Breast epithelium (tissue), 4 donors: ENCODE measurements at regions not wholly inside any gene's neighbourhood (a gene's known extent, or its start where the extent isn't known, plus 50 kb on each side); places are given as distances from the start of the nearest gene placed in this dataset.

ENCODE experiments used
- DNase-seq, 2 donors: peaks; one replicate each; pipeline ENCODE4 v3.0.0-alpha.2; 2019; ENCODE audit warnings: low spot score in 2 of 2
- H3K27ac ChIP-seq, 2 donors: fragments of 200-600 bp; sonication (generic) in 1 of 2; one replicate each; pipeline ENCODE4 v1.5.1; 2016 to 2019; ENCODE audit warnings: mild to moderate bottlenecking in 1 of 2
- H3K27me3 ChIP-seq, 2 donors: fragments of 200-600 bp; sonication (generic) in 1 of 2; one replicate each; pipeline versions ENCODE4 v1.5.1 to v1.6.0; 2017 to 2019; ENCODE audit warnings: control low read depth in 1 of 2, mild to moderate bottlenecking in 1 of 2
- H3K36me3 ChIP-seq: fragments of 200-600 bp; one replicate; pipeline ENCODE4 v1.5.1; 2019
- H3K4me1 ChIP-seq, 2 donors: fragments of 200-600 bp; sonication (generic); one replicate each; pipeline ENCODE4 v1.5.1; 2016 to 2019; ENCODE audit warnings: control low read depth in 1 of 2
- H3K4me3 ChIP-seq, 3 donors: fragments of 200-600 bp; sonication (generic); 1 replicate in 2 of 3; 2 replicates in 1 of 3; pipeline ENCODE4 v1.5.1; 2016 to 2019; ENCODE audit warnings: mild to moderate bottlenecking in 3 of 3, moderate library complexity in 2 of 3
- H3K9me3 ChIP-seq, 2 donors: fragments of 200-600 bp; sonication (generic) in 1 of 2; one replicate each; pipeline ENCODE4 v1.5.1; 2016 to 2019; ENCODE audit warnings: control low read depth in 1 of 2
- POLR2A ChIP-seq: fragments of 450-650 bp; IDR thresholded peaks from one replicate; pipeline ENCODE4 v1.6.1; 2016; ENCODE audit warnings: antibody characterized with exemption, mild to moderate bottlenecking, moderate library complexity
- POLR2AphosphoS5 ChIP-seq, 3 donors: sonication (generic); formaldehyde crosslinking; IDR thresholded peaks; one replicate each; pipeline ENCODE4 v1.6.1; 2017; ENCODE audit warnings: antibody characterized with exemption in 3 of 3
- intact Hi-C: fragments of 100-400 bp; cut with DNase I; formaldehyde crosslinking; loops from one replicate; pipeline ENCODE4 v1.15.1; 2023; ENCODE audit warnings: low total_unique reads
- TF ChIP-seq, protein P1 (sequence below), 3 donors: fragments of 450-650 bp; IDR thresholded peaks; one replicate each; pipeline ENCODE4 v1.5.1; 2016 to 2017; ENCODE audit warnings: antibody characterized with exemption in 3 of 3, mild to moderate bottlenecking in 3 of 3, moderate library complexity in 3 of 3

DNA sequence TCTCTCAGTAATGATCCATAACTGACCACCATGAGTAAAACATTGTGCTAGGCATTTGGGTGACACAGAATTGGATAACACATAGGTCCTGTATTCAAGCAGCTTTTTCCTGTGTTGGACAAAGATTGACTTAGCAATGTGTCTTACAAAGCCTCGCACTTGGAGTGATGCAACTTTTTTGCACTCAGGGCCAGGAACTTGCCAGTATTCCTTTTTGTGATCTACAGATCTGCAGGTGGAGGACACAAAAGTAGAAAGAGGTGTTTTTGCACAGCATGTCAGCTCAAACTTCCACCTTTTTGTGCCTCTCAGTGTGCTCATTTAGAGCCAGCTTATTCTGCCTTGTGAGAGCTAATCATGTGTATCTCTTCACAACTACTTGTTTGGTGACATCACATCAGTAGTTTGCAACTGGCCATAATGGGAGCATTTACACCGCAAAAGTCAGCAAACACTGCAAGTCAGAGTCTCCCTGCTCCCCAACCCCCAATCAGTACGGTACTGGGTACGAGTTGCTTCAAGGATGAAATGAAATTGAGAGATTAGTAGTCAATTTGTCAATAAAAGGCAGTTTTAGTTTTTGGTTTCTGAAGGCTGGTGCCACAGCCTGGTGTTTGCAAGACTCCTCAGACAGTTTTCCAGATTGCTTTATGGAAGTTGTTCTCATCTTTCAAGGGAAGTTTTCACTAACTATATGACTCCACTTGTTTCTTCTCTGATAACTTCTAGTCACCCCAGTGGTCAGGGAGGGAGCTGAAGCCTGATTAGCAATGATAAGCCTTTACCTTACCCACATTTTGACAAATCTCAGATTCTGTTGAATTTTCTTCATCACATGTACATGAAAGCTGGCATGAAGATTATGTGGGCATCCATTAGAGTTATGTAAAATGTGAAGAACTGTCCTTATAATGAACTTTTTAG, 149.1 kb downstream of the PDCD6IP start:
- H3K27ac ChIP-seq = no peak overlapping the region
- intact Hi-C loops = no loop called here
- H3K36me3 ChIP-seq = no peaks in the 10 kb centered on the region
- DNase-seq = no peak
- H3K27me3 ChIP-seq = no peaks in the 10 kb centered on the region
- H3K4me3 ChIP-seq = no peak overlapping the region
- TF ChIP-seq, protein P1, sequence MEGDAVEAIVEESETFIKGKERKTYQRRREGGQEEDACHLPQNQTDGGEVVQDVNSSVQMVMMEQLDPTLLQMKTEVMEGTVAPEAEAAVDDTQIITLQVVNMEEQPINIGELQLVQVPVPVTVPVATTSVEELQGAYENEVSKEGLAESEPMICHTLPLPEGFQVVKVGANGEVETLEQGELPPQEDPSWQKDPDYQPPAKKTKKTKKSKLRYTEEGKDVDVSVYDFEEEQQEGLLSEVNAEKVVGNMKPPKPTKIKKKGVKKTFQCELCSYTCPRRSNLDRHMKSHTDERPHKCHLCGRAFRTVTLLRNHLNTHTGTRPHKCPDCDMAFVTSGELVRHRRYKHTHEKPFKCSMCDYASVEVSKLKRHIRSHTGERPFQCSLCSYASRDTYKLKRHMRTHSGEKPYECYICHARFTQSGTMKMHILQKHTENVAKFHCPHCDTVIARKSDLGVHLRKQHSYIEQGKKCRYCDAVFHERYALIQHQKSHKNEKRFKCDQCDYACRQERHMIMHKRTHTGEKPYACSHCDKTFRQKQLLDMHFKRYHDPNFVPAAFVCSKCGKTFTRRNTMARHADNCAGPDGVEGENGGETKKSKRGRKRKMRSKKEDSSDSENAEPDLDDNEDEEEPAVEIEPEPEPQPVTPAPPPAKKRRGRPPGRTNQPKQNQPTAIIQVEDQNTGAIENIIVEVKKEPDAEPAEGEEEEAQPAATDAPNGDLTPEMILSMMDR (IDR thresholded peaks at IDR 0.05) = no peak
- TF ChIP-seq POLR2A (no peak), POLR2AphosphoS5 (IDR thresholded peaks at IDR 0.05) (no peak)
- H3K9me3 ChIP-seq = no peaks in the 10 kb centered on the region
- H3K4me1 ChIP-seq = no peaks in the 10 kb centered on the region

- Histone ChIP-seq H3K36me3 (no peaks in the 10 kb centered on the region), H3K27ac (no peak overlapping the region), H3K27me3 (no peaks in the 10 kb centered on the region), H3K4me3 (no peak overlapping the region), H3K4me1 (no peaks in the 10 kb centered on the region), H3K9me3 (no peaks in the 10 kb centered on the region)
- intact Hi-C loops = no loop called here
- DNase-seq = no peak
- TF ChIP-seq, protein P1 (IDR thresholded peaks at IDR 0.05) = no peak
- no peak for TF ChIP-seq POLR2A
- no peak for TF ChIP-seq POLR2AphosphoS5 (IDR thresholded peaks at IDR 0.05)
Observed at GRCh38 chr3:33949074-33949473, 150.6 kb downstream of the PDCD6IP start.

DNA sequence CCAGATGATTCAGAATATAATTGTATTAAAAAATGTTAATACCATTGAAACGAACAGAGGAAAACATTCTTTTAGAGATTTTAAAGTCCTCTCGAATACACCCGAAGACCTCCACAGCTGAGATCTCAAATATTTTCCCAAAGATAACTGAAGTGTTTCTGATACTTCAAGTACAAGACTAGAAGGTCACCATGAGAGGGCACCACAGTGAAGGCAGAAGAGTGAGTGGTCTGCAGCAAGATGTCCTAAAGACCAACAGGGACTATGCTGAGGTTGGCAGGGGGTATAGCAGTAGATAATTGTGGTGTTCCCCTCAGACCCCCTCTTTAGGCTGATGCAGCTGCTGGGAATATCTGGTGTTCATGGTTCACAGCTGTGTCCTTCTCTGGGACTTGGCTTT, 156.5 kb downstream of the PDCD6IP start:
- H3K27ac ChIP-seq = no peak overlapping the region
- H3K9me3 ChIP-seq = no peaks in the 10 kb centered on the region
- TF ChIP-seq, protein P1 (IDR thresholded peaks at IDR 0.05) = no peak
- TF ChIP-seq POLR2AphosphoS5 (IDR thresholded peaks at IDR 0.05) (no peak), POLR2A (no peak)
- no peak for DNase-seq
- no peak overlapping the region for H3K4me3 ChIP-seq
- intact Hi-C loops = no loop called here
- no peaks in the 10 kb centered on the region for H3K36me3 ChIP-seq
- no peaks in the 10 kb centered on the region for H3K27me3 ChIP-seq
- no peaks in the 10 kb centered on the region for H3K4me1 ChIP-seq

DNA sequence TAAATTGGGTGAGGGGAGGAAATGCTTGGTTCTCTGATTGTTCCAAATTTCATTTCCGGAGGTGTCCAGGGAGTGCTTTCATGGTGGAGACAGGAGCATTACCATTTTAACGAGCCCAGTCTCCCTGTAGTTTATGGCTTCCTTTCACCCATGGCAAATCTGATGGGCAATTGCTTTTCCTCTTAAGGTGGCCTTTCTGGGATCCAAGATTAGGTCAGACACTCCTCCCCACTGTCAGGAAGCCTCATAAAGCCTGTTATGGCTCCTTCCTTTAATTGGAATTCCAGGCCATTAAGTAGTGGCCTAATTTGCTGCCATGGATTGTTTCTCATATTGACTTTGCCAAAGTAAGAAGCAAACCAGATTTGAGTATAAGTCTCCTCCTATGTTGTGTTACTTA, 157.8 kb downstream of the PDCD6IP start:
- no peak overlapping the region for H3K4me3 ChIP-seq
- no peaks in the 10 kb centered on the region for H3K9me3 ChIP-seq
- TF ChIP-seq, protein P1 (IDR thresholded peaks at IDR 0.05) = no peak
- TF ChIP-seq POLR2AphosphoS5 (IDR thresholded peaks at IDR 0.05) = no peak
- no peak for TF ChIP-seq POLR2A
- no peaks in the 10 kb centered on the region for H3K4me1 ChIP-seq
- no peak for DNase-seq
- intact Hi-C loops = no loop called here
- no peaks in the 10 kb centered on the region for H3K27me3 ChIP-seq
- H3K27ac ChIP-seq = no peak overlapping the region
- H3K36me3 ChIP-seq = no peaks in the 10 kb centered on the region

GRCh38 chr3:33956776-33957175, 158.3 kb downstream of the PDCD6IP start:
- intact Hi-C loops = no loop called here
- H3K27ac ChIP-seq = no peak overlapping the region
- no peaks in the 10 kb centered on the region for H3K4me1 ChIP-seq
- TF ChIP-seq POLR2AphosphoS5 (IDR thresholded peaks at IDR 0.05) (no peak), POLR2A (no peak)
- TF ChIP-seq, protein P1 (IDR thresholded peaks at IDR 0.05) = no peak
- H3K36me3 ChIP-seq = no peaks in the 10 kb centered on the region
- no peaks in the 10 kb centered on the region for H3K27me3 ChIP-seq
- H3K9me3 ChIP-seq = no peaks in the 10 kb centered on the region
- H3K4me3 ChIP-seq = no peak overlapping the region
- DNase-seq = no peak
